GM03348 (cell line): ENCODE measurements at regions not wholly inside any gene's neighbourhood (a gene's known extent, or its start where the extent isn't known, plus 50 kb on each side); places are given as distances from the start of the nearest gene placed in this dataset.
A peak's percentile ranks its signal among the peaks of the same experiment; 100 is the strongest.
"Not testable (repeated sequence)": the region's sequence is repeated elsewhere in the genome, so short reads cannot be mapped to it uniquely, and the experiment has no call there.

Source experiments
- DNase-seq: peaks from one replicate; pipeline ENCODE4 v3.0.0; 2012; ENCODE audit warnings: low spot score

DNA sequence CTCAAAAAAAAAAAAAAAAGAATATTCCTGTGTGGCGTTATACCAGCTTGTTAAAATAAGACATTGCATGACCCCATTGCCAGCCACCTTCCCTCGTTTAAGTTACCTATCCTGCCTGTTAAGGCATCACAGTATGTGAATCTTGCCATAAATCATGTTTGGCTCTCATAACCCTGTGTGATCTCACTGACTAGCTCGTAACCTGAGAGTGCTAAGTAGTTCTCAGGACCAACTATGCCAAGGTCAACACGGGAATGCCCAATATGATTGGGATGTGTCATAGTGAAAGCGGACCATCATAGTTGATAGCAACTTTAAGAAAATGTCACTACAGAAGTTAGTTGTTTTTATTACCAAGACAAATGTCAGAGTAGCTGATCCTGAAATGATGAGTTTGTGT lies 796.8 kb upstream of the CDH18 start:
- not testable (repeated sequence) for DNase-seq

DNA sequence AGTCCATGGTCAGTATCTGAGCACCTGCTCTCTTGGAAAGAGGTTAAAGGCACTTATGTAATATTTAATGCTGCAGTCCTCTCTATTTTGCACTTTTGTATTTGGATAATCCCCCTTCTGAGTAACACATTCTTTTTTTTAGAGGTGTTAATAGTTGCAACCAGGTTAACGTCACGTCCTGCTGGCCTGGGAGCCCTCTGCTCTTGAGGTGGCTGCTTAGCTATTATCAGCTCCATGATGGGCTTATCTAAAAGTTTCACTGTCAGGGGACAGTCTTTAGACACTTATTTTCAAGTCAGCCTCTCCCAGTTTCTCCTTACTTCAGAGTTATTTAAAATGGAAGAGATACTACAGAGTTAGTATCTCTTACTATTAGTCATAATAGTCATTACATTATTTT lies 795.5 kb upstream of the CDH18 start:
- DNase-seq = not testable (repeated sequence)

DNA sequence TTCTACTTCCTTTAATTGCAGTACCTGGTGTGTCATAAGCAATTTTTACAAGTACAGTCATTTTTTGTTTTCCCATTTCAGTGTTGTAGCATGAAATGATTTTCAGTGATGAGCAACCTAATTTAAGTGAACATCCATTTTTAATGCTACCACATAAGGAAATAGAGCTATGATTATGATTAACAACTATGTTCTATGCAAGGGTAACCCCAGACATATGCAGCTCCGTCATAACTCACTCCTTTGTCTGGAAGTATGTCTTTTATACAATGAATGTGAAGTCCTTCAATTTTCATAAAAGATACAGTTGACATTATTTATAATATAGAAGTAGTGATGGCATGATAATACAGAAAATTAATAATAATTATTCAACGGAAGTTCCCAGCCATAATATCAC lies 783.3 kb upstream of the CDH18 start:
- not testable (repeated sequence) for DNase-seq

DNA sequence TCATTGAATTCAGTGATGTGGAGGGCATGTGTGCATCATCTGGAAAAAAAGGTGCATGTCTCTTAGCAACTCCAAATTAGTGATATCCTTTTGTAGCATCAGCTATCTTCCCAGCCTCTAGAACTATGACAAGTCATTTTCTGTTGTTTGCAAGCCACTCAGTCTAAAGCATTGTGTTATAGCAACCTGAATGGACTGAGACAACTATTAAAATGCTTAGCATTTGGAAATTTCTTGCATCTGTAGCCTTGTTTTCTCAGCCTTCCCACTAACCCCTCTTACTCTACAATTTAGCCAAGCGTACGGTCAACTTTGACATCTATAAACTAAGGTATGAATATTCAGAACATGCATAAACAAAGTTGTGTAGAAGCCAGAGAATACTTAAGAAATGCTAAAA lies 777.1 kb upstream of the CDH18 start:
- not testable (repeated sequence) for DNase-seq

DNA sequence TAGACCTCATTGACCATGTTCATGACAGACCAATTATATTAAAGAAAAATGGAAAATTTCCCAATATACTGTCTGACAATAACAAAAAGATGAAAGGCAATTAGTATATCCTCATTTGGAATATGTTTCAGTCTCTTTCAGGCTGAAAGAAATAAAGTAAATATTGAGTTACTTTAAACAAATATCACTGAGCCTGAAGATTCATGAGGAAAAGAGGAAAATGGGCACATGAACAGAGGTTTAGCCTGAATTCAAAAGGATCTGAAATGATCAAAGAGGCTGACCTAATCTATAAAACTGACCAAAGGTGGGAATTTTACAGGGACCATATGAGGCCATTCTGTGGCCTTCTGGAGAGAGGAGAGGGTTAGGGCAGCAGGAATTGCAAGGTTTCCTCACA lies 771.5 kb upstream of the CDH18 start:
- not testable (repeated sequence) for DNase-seq

DNA sequence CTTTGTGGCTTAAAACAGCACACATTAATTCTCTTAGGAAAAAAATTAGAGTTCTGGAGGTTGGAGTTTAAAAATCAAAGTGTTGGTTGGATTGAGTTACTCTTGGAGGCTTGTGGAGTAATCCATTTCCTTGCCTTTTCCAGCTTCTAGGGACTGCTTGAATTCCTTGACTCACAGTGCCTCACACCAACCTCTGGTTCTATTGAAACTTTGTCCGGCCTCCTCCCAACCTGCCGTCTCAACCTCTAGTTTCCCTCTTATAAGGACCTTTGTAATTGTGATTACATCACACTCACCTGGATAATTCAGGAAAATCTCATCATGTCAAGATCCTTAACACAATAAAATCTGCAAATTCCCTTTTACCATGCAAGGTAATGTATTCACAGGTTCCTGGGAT lies 764.2 kb upstream of the CDH18 start:
- not testable (repeated sequence) for DNase-seq

DNA sequence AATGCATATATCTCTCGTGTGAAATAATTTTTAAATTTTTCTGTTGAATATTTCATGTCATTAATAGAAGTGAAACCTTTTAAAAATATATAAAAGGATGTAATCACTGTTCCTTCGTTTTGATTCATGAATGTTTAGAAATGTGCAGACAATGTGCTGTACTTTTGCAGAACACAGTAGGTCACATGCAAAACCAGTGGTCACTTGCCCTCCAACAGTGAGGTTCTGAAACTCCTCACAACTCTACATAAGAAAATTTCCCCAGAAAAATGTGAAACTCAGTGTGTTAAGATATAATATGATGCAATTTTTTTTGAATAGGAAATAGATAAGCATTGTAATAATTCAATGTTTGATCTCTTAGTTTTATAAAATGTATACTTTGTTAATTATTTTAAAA lies 747.7 kb upstream of the CDH18 start:
- not testable (repeated sequence) for DNase-seq

DNA sequence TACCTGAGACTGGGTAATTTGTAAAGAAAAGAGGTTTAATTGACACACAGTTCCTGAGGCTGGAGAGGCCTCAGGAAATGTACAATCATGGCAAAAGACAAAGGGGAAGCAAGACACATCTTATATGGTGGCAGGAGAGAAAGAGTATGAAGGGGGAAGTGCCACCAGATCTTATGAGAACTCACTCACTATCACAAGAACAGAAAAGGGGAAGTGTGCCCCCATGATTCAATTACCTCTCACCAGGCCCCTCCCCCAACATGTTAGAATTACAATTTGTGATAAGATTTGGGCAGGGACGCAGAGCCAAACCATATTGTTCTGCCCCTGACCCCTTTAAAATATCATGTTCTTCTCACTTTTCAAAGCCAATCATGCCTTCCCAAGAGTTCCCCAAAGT lies 744.2 kb upstream of the CDH18 start:
- not testable (repeated sequence) for DNase-seq

DNA sequence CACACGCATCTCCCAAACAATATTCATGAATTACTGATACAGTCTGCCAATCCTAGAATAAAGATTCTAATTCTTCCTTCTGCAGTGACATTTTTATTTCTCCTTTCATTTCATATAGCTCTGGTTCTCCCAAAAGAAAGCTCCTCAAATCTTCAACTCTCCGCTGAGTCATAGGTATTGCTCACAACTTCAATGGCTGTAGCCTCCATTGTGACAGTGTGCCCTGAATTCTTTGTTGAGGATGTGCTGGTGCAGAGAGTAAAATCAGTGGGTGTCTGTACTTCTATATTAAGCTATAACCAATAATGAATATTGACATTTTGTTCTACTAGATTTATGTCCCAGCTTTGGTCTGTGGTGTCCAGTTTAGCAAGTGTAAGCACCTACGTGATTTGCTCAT lies 733.3 kb upstream of the CDH18 start:
- not testable (repeated sequence) for DNase-seq

DNA sequence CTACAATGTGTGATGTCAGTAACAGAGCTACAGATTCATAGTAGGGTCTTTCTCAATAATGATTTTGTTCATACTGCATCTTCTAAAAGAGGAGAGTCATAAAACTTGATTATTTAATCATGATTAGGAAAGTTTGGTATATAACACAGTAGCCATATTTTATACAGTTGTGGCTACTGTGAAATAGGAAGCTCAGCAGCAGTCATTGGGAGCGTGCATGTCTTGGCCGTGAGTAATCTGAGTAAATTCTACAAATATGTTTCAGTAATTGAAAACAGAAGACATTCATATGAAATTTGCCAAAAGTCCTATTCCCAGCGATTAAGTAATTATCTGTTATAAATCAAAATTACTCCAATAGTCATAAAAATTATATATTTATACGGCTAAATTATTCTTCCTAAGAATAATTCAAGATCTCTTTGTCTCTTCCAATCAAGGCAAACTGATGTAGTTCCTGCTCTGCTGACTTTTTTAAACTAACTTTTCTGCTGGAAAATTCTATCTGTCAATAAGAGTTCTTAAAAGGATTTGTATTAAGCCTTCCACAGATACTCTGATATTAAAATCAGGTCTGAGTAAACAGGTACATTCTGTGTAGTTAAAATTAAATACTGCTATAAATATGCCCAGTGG lies 723.6 kb upstream of the CDH18 start:
- not testable (repeated sequence) for DNase-seq

DNA sequence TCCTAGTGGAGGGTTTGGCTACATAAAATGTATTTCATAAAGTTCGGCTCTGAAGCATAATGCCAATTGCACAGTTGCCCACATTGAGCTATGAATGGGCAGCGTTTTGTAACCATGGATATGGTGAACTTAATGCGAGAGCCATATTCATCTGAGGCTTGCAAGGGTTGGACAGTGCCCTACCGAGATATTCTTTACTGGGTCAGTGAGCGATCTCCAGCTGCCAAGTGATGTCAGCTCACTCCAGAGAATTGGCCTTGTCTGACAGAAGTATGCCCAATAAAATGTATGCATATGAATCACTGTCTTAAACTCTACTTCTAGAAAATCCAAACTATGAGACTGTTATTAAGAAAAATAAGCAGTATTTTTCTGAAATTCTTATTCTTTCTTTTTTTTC lies 719.6 kb upstream of the CDH18 start:
- not testable (repeated sequence) for DNase-seq

DNA sequence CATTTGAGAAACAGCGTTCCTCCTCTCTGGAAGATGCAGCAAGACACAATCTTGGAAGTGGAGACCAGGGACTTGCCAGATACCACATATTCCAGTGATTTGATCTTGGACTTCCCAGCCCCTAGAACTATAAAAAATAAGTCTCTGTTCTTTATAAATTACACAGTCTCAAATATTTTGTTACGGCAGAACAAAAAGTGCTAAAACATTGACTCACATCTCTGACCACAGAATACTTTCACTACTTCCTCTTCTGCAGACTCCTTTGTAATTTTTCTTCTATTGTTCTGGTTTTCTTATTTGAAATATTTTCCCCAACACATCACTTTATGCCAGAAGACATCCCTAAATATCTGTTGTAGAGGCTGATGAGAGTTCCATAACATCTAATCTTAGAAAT lies 706.1 kb upstream of the CDH18 start:
- DNase-seq = no peak

DNA sequence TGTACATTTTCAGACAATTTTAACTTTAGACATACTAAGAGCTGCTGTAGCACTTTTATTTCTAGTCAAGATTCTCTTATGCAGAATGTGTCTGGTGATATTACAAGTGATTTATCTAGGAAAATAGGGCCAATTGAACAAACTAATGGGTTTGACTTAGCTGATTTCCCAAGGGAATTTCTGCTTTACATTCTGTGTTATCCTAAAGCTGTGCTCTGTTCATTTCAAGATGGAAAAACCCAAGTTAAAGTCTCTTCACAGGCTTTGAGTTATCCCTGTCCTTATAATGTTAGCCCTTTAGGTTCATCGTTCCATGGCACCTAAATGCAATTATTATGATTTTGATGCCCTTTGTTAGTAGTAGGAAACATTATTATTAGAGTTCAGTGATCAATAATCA lies 704.9 kb upstream of the CDH18 start:
- no peak for DNase-seq

DNA sequence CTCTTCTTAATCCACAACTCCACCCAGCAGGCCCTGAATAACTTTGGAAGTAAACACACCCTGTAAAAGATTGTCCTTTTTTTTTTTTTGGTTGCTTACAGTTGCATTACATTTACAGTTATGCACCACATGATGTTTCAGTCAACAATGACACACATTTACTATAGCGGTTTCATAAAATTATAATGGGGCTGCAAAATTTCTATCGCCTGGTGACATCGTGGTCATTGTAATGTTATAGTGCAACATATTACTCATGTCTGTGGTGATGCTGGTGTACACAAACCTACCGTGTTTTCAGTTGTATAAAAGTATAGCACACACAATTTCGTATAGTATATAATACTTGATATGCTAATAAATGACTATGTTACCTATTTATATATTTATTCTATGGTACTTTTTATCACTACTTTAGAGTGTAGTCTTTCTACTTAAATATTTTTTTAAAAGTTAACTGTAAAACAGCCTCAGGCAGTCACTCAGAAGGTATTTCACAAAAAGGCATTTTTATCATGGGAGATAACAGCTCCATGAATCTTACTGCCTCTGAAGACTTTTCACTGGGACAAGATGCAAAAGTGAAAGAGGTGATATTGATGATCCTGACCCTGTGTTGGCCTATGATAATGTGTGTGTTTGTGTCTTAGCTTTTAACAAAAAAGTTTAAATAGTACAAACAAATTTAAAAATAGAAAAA lies 695.4 kb upstream of the CDH18 start:
- no peak for DNase-seq

DNA sequence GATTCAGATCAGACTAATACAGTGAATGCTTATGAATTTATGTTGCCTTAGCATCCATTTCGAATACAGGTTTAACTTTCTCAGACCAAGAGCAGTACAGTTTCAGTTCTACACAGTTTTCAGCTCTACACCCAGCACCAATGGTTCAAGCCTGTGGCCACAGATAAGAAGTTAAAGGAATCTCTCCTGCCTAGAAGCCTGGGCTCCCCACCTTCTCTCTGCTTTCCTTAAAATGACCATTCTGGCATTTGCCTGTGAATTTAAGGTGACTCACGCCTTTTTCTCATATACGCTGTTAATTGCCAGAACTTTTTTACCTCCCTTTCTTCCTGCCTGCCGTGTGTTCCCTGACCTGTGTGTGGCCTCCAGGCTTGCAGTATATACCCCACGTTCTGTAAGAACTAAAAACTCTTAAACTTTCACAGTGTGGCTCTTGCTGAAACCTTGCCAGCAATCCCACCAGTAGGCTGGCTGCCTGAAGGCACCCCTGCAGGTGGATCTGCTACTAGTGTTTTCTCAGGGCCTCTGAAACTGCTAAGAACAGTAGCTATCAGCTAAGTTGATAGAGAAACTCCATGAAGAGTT lies 692.8 kb upstream of the CDH18 start:
- DNase-seq = no peak

DNA sequence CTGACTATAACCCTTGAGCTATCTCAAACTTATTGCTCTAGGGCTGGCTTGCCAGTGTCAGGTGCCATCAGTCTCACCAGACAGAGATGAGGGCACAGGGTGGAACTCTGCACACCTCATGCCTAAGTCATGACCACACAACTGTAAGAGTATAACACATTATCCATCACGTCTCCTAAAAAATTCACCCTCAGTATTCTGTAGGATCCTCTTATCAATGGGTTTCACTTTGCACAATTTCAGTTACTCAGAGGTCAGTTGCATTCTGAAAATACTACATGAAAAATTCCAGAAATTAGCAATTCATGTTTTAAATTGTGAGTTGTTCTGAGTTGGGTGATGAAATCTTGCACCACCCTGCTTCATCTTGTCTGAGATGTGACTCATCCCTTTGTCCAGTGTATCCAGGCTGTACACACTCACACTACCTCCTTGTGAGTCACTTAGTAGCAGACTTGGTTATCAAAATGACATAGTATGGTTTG lies 690.9 kb upstream of the CDH18 start:
- peak; percentile 74 for DNase-seq

DNA sequence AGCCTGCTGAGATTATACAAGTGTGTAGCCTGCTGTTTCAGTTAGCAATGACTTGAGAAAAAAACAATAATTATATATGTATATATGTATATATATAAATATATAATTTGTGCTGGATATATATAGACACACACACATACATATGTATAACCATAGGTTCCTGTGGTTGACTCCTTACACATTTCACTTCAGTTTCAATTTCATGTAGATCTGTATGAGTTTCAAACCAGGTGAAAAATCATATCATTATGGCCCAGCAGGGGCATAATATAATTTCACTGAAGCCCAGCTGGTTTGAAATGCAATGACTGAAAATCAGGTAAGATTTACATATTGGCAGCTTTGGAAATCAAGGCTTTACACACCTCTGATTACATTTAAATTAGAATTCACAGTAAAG lies 690.4 kb upstream of the CDH18 start:
- DNase-seq = no peak

DNA sequence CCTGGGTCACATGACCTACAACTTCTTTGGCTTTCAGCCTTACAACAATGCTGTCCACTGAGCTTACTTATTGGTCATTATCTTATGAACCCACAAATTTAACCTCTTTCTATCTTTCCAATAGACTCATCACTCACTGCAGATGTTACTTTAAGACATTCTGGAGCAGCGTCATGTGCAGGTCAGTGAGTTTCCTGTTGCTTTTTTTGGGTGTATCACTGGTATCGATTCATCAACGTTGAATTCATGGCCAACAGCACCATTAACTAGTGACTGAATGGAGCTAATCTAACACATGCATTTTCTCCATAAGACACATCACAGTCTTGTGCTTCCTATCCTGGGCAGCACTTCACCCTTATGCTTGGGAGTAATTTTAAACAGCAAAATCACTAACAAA lies 672.6 kb upstream of the CDH18 start:
- no peak for DNase-seq

DNA sequence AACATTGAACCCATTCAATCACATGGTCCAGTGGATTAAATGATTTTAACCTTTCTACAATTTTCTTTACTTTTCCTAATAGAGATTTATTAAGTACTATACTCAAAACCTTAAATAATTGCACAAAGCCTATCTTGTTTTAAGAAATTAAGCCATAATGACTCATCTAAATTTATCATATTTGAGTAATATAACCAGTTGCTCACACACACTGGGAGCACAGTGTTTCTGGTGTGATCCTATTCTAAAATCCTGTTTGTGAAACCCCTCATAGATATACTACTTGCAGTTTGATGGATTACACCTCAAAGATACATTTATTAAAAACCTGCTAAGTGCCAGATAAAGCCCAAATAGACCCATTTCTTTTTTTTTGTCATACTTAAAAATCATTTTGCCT lies 668.3 kb upstream of the CDH18 start:
- DNase-seq = no peak

DNA sequence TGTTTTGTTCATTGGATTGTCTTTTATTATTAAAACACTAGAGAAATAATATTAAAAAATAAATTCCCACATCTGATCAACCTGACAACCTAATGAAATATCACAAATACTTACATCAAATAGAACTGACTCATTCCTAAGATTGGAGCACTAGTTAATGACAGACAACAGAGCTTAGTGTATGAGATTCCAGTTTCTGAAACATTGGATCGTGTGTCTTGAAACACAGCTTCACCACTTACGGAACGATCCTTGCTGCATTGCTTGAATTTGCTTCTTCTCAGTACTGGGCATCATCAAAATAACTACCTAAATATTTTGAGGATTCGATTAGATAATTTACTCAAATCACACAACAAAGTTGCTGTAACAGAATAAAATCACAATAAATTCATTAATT lies 667.2 kb upstream of the CDH18 start:
- DNase-seq = no peak

DNA sequence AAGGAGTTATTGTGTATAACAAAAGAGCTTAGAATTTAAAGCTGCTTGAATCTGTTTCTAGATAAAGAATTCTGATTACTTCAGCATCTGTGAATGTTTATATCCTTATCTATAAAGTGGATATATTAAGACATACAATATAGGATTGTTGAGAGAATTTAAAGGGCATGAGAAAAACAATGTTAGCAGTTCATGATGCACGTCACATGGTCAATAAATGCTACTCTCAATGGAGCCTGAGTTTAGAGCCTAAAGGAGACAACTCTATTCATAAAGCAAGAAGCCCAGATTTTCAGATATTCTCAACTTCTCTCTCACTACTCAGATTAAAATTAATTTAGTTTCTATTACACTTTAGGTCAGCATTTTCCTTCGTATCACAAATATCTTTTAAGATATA lies 666.7 kb upstream of the CDH18 start:
- no peak for DNase-seq

DNA sequence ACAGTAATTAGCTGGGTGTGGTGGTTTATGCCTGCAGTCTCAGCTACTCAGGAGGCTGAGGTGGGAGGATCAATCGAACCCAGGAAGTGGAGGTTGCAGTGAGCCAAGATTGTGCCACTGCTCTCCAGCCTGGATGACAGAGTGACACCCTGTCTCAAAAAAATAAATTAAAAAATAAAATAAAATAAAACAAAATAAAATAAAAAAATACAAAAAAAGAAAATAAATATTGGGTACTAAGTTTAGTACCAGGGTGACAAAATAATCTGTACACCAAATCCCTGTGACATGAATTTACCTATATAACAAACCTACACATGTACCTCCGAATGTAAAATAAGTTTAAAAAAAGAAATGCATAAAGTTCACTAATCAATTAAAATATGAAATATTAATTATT lies 666.0 kb upstream of the CDH18 start:
- DNase-seq = no peak

DNA sequence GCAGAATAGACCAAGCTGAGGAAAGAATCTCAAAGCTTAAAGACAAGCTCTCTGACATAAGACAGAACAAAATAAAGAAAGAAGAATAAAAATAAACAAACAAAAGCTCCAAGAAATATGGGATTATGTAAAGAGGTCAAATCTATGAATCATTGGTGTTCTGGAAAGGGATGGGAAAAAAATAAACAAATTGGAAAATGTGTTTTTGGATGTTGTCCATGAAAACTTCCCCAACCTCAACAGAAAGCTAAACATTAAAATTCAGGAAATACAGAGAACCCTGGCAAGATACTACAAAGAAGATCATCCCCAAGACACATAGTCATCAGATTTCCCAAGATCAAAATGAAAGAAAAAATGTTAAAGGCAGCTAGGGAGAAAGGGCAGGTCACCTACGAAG lies 662.0 kb upstream of the CDH18 start:
- DNase-seq = no peak

DNA sequence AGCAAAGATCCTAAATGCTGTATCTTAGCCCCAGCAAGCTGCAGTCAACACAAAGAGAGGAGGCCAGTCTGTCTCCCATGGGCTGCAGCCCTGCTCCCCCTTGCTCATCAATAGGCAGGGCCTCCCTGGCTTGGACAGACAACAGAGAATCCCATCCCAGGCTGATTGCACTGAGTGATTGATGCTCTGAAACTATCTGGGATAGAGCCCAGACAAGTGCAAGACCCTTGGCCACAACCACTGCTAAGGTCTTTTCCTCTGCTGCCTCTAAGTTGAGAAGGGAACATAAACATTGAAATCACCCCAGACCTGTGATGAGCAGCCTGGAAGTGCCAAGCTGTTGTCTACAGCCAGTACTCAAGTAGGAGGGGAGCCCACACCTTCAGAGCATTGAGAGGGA lies 661.0 kb upstream of the CDH18 start:
- no peak for DNase-seq
